ENCODE measurements at regions not wholly inside any gene's neighbourhood (a gene's known extent, or its start where the extent isn't known, plus 50 kb on each side); places are given as distances from the start of the nearest gene placed in this dataset.

DNA sequence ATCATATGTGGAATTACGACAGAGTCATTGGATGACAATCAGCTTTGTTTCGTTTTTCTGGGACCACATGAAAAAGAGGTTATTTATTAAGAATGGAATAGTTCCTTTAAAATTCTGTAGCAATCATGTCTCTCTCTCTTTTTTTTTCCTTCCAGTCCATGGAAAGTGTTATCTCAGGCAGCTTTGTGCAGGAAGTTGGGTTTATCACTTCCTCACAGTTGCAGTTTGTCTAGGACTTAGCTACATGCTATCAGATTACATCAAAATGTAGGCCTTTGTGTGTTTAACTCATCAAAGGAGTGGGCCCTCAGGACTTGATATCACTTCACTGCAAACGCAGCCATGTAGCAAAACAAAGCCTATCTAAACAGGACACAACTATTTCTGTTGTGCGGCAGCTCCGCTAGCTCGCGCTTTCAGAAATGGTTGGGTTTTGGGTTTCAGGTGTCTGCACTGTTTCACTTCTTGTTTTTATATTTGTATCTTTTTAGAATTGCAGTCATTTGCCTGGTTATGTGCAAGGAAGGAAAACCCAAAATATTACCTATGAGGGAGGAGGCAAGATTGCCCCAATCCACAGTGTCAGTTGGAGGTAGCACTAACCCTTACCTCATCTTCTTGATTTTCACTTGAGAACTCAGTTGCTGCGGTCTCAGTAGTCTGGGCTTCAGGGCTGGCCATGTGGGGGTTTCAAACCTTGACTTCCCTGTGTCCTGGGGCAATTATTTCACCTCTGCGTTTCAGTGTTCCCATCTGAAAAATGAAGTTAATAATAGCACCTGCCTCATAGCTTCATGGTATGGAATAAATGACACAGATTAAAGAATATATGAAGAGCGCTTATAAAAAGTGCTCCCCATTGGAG, 66.7 kb downstream of the HHEX start (continued):
- TF ChIP-seq SNIP1 (IDR thresholded peaks at IDR 0.05; ENCODE audit: low read depth): no peak
- TF ChIP-seq CEBPG (CRISPR knock-in tag; IDR thresholded peaks at IDR 0.05): no peak; the same call in 1 of the 2 replicates
- peak; percentile 50 to 68; a peak in 2 of 4 replicates for TF ChIP-seq CEBPG (tag; conservative IDR thresholded peaks at IDR 0.05 in 1 of 2, IDR thresholded peaks at IDR 0.05 in 1 of 2)
- no peak for TF ChIP-seq PURB (CRISPR knock-in tag; IDR thresholded peaks at IDR 0.05; ENCODE audit: low read depth)
- TF ChIP-seq FOXK1 (CRISPR knock-in tag; IDR thresholded peaks at IDR 0.05; ENCODE audit: borderline replicate concordance): no peak
- TF ChIP-seq HNRNPK (IDR thresholded peaks at IDR 0.05; ENCODE audit: low read depth, low read length, poor library complexity, severe bottlenecking): no peak
- TF ChIP-seq, protein P1, sequence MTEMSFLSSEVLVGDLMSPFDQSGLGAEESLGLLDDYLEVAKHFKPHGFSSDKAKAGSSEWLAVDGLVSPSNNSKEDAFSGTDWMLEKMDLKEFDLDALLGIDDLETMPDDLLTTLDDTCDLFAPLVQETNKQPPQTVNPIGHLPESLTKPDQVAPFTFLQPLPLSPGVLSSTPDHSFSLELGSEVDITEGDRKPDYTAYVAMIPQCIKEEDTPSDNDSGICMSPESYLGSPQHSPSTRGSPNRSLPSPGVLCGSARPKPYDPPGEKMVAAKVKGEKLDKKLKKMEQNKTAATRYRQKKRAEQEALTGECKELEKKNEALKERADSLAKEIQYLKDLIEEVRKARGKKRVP (CRISPR knock-in tag; IDR thresholded peaks at IDR 0.05): peak; percentile 31; the same call in 1 of the 2 replicates
- no peak for TF ChIP-seq ZNF23 (CRISPR knock-in tag; IDR thresholded peaks at IDR 0.05)
- no peak for TF ChIP-seq ZNF217 (CRISPR knock-in tag; IDR thresholded peaks at IDR 0.05)
- no peak for TF ChIP-seq CBFB (CRISPR knock-in tag; IDR thresholded peaks at IDR 0.05)
- peak; percentile 87; the same call in 1 of the 2 replicates for TF ChIP-seq EZH2 (IDR thresholded peaks at IDR 0.05; ENCODE audit: borderline replicate concordance, low read depth, low read length)
- TF ChIP-seq ZNF785 (CRISPR knock-in tag; IDR thresholded peaks at IDR 0.05): no peak
- peak; percentile 97 for TF ChIP-seq ZNF384 (IDR thresholded peaks at IDR 0.05; ENCODE audit: low read depth, low read length)
- no peak for TF ChIP-seq SRSF9 (IDR thresholded peaks at IDR 0.05; ENCODE audit: borderline replicate concordance, low read depth, low read length)
- no peak for TF ChIP-seq NR2C2 (CRISPR knock-in tag; IDR thresholded peaks at IDR 0.05)
- TF ChIP-seq NR2C2 (tag; IDR thresholded peaks at IDR 0.05): peak; percentile 45; the same call in 1 of the 2 replicates
- no peak for TF ChIP-seq ZNF146 (CRISPR knock-in tag; IDR thresholded peaks at IDR 0.05; ENCODE audit: unreplicated experiment)
- TF ChIP-seq RBFOX2 (IDR thresholded peaks at IDR 0.05; ENCODE audit: low read depth, low read length): peak; percentile 48
- no peak for TF ChIP-seq ZNF764 (CRISPR knock-in tag; IDR thresholded peaks at IDR 0.05; ENCODE audit: low read depth)
- no peak for TF ChIP-seq GTF2F1 (IDR thresholded peaks at IDR 0.05; ENCODE audit: low read depth, low read length)
- no peak for TF ChIP-seq ZNF232 (CRISPR knock-in tag; IDR thresholded peaks at IDR 0.05)
- TF ChIP-seq EHMT2 (IDR thresholded peaks at IDR 0.05): no peak
- TF ChIP-seq, protein P2, sequence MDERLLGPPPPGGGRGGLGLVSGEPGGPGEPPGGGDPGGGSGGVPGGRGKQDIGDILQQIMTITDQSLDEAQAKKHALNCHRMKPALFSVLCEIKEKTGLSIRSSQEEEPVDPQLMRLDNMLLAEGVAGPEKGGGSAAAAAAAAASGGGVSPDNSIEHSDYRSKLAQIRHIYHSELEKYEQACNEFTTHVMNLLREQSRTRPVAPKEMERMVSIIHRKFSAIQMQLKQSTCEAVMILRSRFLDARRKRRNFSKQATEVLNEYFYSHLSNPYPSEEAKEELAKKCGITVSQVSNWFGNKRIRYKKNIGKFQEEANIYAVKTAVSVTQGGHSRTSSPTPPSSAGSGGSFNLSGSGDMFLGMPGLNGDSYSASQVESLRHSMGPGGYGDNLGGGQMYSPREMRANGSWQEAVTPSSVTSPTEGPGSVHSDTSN (CRISPR knock-in tag; IDR thresholded peaks at IDR 0.05; ENCODE audit: low read depth): no peak
- TF ChIP-seq, protein P2 (tag; conservative IDR thresholded peaks at IDR 0.05; ENCODE audit: low read depth): 0 out of 2 replicates have a peak, but pooled peaks have one; percentile 68
- no peak for TF ChIP-seq ZNF124 (CRISPR knock-in tag; IDR thresholded peaks at IDR 0.05)
- peak in 1 of 2 experiments; percentile 10; a peak in 1 of 4 replicates for TF ChIP-seq RAD21 (CRISPR knock-in tag; conservative IDR thresholded peaks at IDR 0.05 in 1 of 2, IDR thresholded peaks at IDR 0.05 in 1 of 2)
- TF ChIP-seq ZC3H4 (CRISPR knock-in tag; IDR thresholded peaks at IDR 0.05; ENCODE audit: borderline replicate concordance): no peak

Measured in K562 (cell line).